Keratinocyte (primary cell): ENCODE measurements at regions not wholly inside any gene's neighbourhood (a gene's known extent, or its start where the extent isn't known, plus 50 kb on each side); places are given as distances from the start of the nearest gene placed in this dataset.

Experiments used
- DNase-seq: peaks from one replicate; pipeline ENCODE4 v3.0.0-alpha.2; 2011; ENCODE audit warnings: low read depth, missing footprints, low spot score
- FAIRE-seq: peaks from 2 replicates; lab custom pipeline; 2011; peaks lifted over from hg19 to GRCh38; lab: Jason Lieb, UNC
- H2AFZ ChIP-seq: 2 replicates; pipeline ENCODE4 v1.6.0; 2012; ENCODE audit warnings: low read length, control low read depth, inconsistent platforms; ENCODE audit not compliant: control insufficient read depth
- H3K27ac ChIP-seq: 2 replicates; pipeline ENCODE4 v1.5.1; 2011; ENCODE audit warnings: low read length; ENCODE audit not compliant: control insufficient read depth, insufficient read depth
- H3K27me3 ChIP-seq: 3 replicates; pipeline ENCODE4 v1.6.0; 2011; ENCODE audit warnings: low read length; ENCODE audit not compliant: control insufficient read depth, insufficient read depth; ENCODE audit errors: extremely low read depth
- H3K36me3 ChIP-seq, 2 experiments: 2 replicates in 1 of 2; 3 replicates in 1 of 2; pipeline ENCODE4 v1.5.1; 2011; ENCODE audit warnings: low read length in 2 of 2, mild to moderate bottlenecking in 1 of 2; ENCODE audit not compliant: control insufficient read depth in 2 of 2, insufficient read depth in 2 of 2; ENCODE audit errors: extremely low read depth in 1 of 2
- H3K4me1 ChIP-seq: 3 replicates; pipeline ENCODE4 v1.5.1; 2011; ENCODE audit warnings: low read length; ENCODE audit not compliant: control insufficient read depth, insufficient read depth; ENCODE audit errors: extremely low read depth
- H3K4me2 ChIP-seq: 3 replicates; pipeline ENCODE4 v1.6.0; 2011; ENCODE audit warnings: low read depth, low read length; ENCODE audit not compliant: control insufficient read depth, insufficient read depth; ENCODE audit errors: extremely low read depth
- H3K4me3 ChIP-seq, 3 experiments: fragments of 200-600 bp in 1 of 3; sonication (generic) in 1 of 3; 2 replicates in 2 of 3; 3 replicates in 1 of 3; pipeline ENCODE4 v1.5.1; 2011 to 2016; ENCODE audit warnings: low read length in 3 of 3, mild to moderate bottlenecking in 3 of 3, control low read depth in 2 of 3, inconsistent platforms in 1 of 3, low read depth in 1 of 3, mixed read lengths in 1 of 3, mixed run types in 1 of 3, moderate library complexity in 1 of 3; ENCODE audit not compliant: control insufficient read depth in 2 of 3, insufficient read depth in 2 of 3; ENCODE audit errors: extremely low read depth in 1 of 3
- H3K79me2 ChIP-seq: 2 replicates; pipeline ENCODE4 v1.6.0; 2012; ENCODE audit warnings: low read length; ENCODE audit not compliant: control insufficient read depth, insufficient read depth
- H3K9ac ChIP-seq: 3 replicates; pipeline ENCODE4 v1.6.0; 2011; ENCODE audit warnings: low read length; ENCODE audit not compliant: control insufficient read depth, insufficient read depth; ENCODE audit errors: extremely low read depth
- H3K9me1 ChIP-seq: 3 replicates; pipeline ENCODE4 v1.6.0; 2011; ENCODE audit warnings: low read length; ENCODE audit not compliant: control insufficient read depth, insufficient read depth; ENCODE audit errors: extremely low read depth
- H3K9me3 ChIP-seq: 2 replicates; pipeline ENCODE4 v1.5.1; 2012; ENCODE audit warnings: low read depth, low read length; ENCODE audit not compliant: control insufficient read depth
- H4K20me1 ChIP-seq: 3 replicates; pipeline ENCODE4 v1.6.0; 2011; ENCODE audit warnings: low read length; ENCODE audit not compliant: control insufficient read depth, insufficient read depth; ENCODE audit errors: extremely low read depth
- EZH2 ChIP-seq: IDR thresholded peaks from one replicate; pipeline ENCODE4 v1.6.1; 2012; ENCODE audit warnings: inconsistent platforms, mild to moderate bottlenecking, low read length, moderate library complexity
- dilution Hi-C: fragments of 300-500 bp; cut with MboI; formaldehyde crosslinking; loops from one replicate; pipeline ENCODE4 v1.7.0; 2020; ENCODE audit warnings: low sequenced_read_pairs; ENCODE audit not compliant: extremely low pct_ligation_motif_present
- TF ChIP-seq, protein P1 (sequence below), 3 experiments: IDR thresholded peaks in 1 of 3; conservative IDR thresholded peaks in 1 of 3; optimal IDR thresholded peaks in 1 of 3; 2 replicates in 2 of 3; 3 replicates in 1 of 3; pipeline versions ENCODE3 to v1.5.1; 2011; ENCODE audit warnings: low read length in 3 of 3, mild to moderate bottlenecking in 3 of 3, moderate library complexity in 2 of 3, control low read depth in 1 of 3, inconsistent platforms in 1 of 3; ENCODE audit not compliant: insufficient read depth in 2 of 3; ENCODE audit errors: extremely low read depth in 1 of 3

DNA sequence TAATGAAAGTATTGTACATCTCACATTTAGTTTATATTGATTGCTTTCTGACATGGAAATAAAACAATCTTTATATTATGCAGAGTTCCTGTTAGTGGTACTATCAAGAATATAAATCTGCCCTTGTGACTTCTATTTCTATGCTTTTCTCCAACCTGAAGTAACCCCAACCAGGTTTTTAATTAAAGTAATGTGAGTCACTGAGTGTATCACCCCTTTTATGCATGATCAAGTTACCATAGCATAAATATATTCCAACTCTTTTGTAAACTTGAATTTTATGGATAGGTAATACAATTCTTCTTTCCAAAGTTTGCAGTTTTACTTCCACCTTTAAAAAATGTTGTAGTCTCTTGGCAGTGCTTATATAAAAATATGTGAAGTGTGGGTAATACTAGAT lies 532.3 kb downstream of the USP25 start:
- FAIRE-seq: no peak
- no peaks in the 10 kb centered on the region for H3K9me3 ChIP-seq

DNA sequence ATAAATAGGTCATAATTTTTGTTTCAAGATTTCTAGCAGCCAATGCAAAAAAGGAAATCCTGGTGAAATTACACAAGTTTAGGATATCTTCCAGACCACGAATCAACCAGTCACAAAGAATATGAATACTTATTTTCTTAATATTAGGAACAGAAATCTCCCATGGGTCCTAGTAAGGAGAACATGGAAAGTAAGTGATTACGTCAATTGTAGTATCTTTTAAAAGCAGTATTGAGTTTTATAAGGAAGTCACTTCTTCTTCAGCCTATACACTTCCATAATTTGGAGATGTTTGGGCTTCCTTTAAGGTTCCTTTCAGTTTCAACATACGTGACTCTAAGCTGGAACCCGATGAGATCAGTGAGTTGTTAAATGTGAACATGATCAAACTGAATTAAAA lies 534.5 kb downstream of the USP25 start:
- no peaks in the 10 kb centered on the region for H3K4me1 ChIP-seq
- H3K9me3 ChIP-seq: no peaks in the 10 kb centered on the region
- dilution Hi-C loops: no loop called here
- no peak overlapping the region for H3K4me2 ChIP-seq
- no peak for FAIRE-seq
- H3K36me3 ChIP-seq: no peaks in the 10 kb centered on the region
- H3K4me3 ChIP-seq: no peak overlapping the region
- no peak overlapping the region for H3K9ac ChIP-seq
- H3K79me2 ChIP-seq: no peaks in the 10 kb centered on the region
- H3K27ac ChIP-seq: no peak overlapping the region
- H4K20me1 ChIP-seq: no peaks in the 10 kb centered on the region
- TF ChIP-seq, protein P1, sequence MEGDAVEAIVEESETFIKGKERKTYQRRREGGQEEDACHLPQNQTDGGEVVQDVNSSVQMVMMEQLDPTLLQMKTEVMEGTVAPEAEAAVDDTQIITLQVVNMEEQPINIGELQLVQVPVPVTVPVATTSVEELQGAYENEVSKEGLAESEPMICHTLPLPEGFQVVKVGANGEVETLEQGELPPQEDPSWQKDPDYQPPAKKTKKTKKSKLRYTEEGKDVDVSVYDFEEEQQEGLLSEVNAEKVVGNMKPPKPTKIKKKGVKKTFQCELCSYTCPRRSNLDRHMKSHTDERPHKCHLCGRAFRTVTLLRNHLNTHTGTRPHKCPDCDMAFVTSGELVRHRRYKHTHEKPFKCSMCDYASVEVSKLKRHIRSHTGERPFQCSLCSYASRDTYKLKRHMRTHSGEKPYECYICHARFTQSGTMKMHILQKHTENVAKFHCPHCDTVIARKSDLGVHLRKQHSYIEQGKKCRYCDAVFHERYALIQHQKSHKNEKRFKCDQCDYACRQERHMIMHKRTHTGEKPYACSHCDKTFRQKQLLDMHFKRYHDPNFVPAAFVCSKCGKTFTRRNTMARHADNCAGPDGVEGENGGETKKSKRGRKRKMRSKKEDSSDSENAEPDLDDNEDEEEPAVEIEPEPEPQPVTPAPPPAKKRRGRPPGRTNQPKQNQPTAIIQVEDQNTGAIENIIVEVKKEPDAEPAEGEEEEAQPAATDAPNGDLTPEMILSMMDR (optimal IDR thresholded peaks at IDR 0.05 in 1 of 3, IDR thresholded peaks at IDR 0.05 in 1 of 3, conservative IDR thresholded peaks at IDR 0.05 in 1 of 3; ENCODE audit: extremely low read depth in 1 of 3, insufficient read depth in 2 of 3, low read length in 3 of 3): no peak
- TF ChIP-seq EZH2: no peak
- H2AFZ ChIP-seq: no peak overlapping the region
- H3K27me3 ChIP-seq: no peaks in the 10 kb centered on the region
- H3K9me1 ChIP-seq: no peaks in the 10 kb centered on the region
- DNase-seq: no peak

More for the DNA sequence above, 532.3 kb downstream of the USP25 start:
- TF ChIP-seq, protein P1 (optimal IDR thresholded peaks at IDR 0.05 in 1 of 3, IDR thresholded peaks at IDR 0.05 in 1 of 3, conservative IDR thresholded peaks at IDR 0.05 in 1 of 3; ENCODE audit: extremely low read depth in 1 of 3, insufficient read depth in 2 of 3, low read length in 3 of 3): no peak
- no peak for TF ChIP-seq EZH2
- Histone ChIP-seq H3K9me1 (no peaks in the 10 kb centered on the region), H3K4me3 (no peak overlapping the region), H3K9ac (no peak overlapping the region), H3K79me2 (no peaks in the 10 kb centered on the region), H3K4me1 (no peaks in the 10 kb centered on the region), H3K36me3 (no peaks in the 10 kb centered on the region), H3K27ac (no peak overlapping the region), H2AFZ (no peak overlapping the region), H4K20me1 (no peaks in the 10 kb centered on the region), H3K27me3 (no peaks in the 10 kb centered on the region), H3K4me2 (no peak overlapping the region)
- dilution Hi-C loops: no loop called here
- no peak for DNase-seq
